GM12878 (cell line): ENCODE measurements at regions not wholly inside any gene's neighbourhood (a gene's known extent, or its start where the extent isn't known, plus 50 kb on each side); places are given as distances from the start of the nearest gene placed in this dataset.

Source experiments
- CBX5 ChIP-seq: sonication (generic); IDR thresholded peaks from 2 replicates; pipeline ENCODE4 v1.6.1; 2016; ENCODE audit warnings: low read depth, moderate library complexity, mild to moderate bottlenecking, inconsistent platforms
- CHD1 ChIP-seq: IDR thresholded peaks from 2 replicates; pipeline ENCODE4 v1.6.1; 2012; ENCODE audit warnings: low read depth, low read length, improper control_type of control experiment
- DPF2 ChIP-seq: fragments of 450-650 bp; IDR thresholded peaks from 2 replicates; pipeline ENCODE4 v1.6.1; 2017; ENCODE audit warnings: mild to moderate bottlenecking
- ETV6 ChIP-seq, 2 experiments: fragments of 450-650 bp in 1 of 2; IDR thresholded peaks in 1 of 2; conservative IDR thresholded peaks in 1 of 2; 2 replicates each; pipeline ENCODE4 v1.6.1; 2014; ENCODE audit warnings: antibody characterized with exemption in 1 of 2, borderline replicate concordance in 1 of 2, low read depth in 1 of 2, mild to moderate bottlenecking in 1 of 2, moderate library complexity in 1 of 2
- FOS ChIP-seq: IDR thresholded peaks from 3 replicates; pipeline ENCODE4 v1.6.1; 2011; ENCODE audit warnings: borderline replicate concordance; ENCODE audit not compliant: insufficient read length; ENCODE audit errors: extremely low read depth
- JUND ChIP-seq: IDR thresholded peaks from 2 replicates; pipeline ENCODE4 v1.6.1; 2012; ENCODE audit warnings: low read depth, mild to moderate bottlenecking, low read length, improper control_type of control experiment, moderate library complexity
- NFYB ChIP-seq: IDR thresholded peaks from 2 replicates; pipeline ENCODE4 v1.6.1; 2011; ENCODE audit warnings: low read depth, mild to moderate bottlenecking, low read length, improper control_type of control experiment, moderate library complexity; ENCODE audit not compliant: insufficient read depth
- POLR2A ChIP-seq: IDR thresholded peaks from 2 replicates; pipeline ENCODE4 v1.6.1; 2011; ENCODE audit warnings: low read depth, mild to moderate bottlenecking, low read length
- POLR2AphosphoS2 ChIP-seq: IDR thresholded peaks from 2 replicates; pipeline ENCODE4 v1.6.1; 2011; ENCODE audit warnings: low read depth, mild to moderate bottlenecking, low read length, improper control_type of control experiment, moderate library complexity
- POLR2AphosphoS5 ChIP-seq: IDR thresholded peaks from 2 replicates; pipeline ENCODE4 v1.6.1; 2011; ENCODE audit warnings: mild to moderate bottlenecking, low read length, inconsistent platforms
- SMAD5 ChIP-seq: IDR thresholded peaks from 2 replicates; pipeline ENCODE4 v1.6.1; 2016; ENCODE audit warnings: antibody characterized with exemption, low read depth
- STAT1 ChIP-seq: fragments of 450-650 bp; conservative IDR thresholded peaks from 2 replicates; pipeline ENCODE4 v1.6.1; 2014; ENCODE audit warnings: antibody characterized with exemption, mild to moderate bottlenecking
- TBL1XR1 ChIP-seq: IDR thresholded peaks from 2 replicates; pipeline ENCODE4 v1.6.1; 2012; ENCODE audit warnings: low read depth, low read length, improper control_type of control experiment
- TCF7 ChIP-seq: IDR thresholded peaks from 2 replicates; pipeline ENCODE4 v1.6.1; 2014; ENCODE audit warnings: antibody characterized with exemption, borderline replicate concordance
- ZBED1 ChIP-seq: IDR thresholded peaks from 2 replicates; pipeline ENCODE4 v1.6.1; 2016; ENCODE audit warnings: borderline replicate concordance
- ZNF217 ChIP-seq: fragments of 450-650 bp; IDR thresholded peaks from 2 replicates; pipeline ENCODE4 v1.6.1; 2017; ENCODE audit warnings: antibody characterized with exemption, mild to moderate bottlenecking
- ZNF384 ChIP-seq: IDR thresholded peaks from 2 replicates; pipeline ENCODE4 v1.6.1; 2012; ENCODE audit warnings: low read depth, mild to moderate bottlenecking, low read length, improper control_type of control experiment, borderline replicate concordance
- TF ChIP-seq, protein P1 (sequence below): IDR thresholded peaks from 2 replicates; pipeline ENCODE4 v1.6.1; 2012; ENCODE audit warnings: low read length, inconsistent platforms
- TF ChIP-seq, protein P2 (sequence below), 3 experiments: IDR thresholded peaks in 2 of 3; conservative IDR thresholded peaks in 1 of 3; 2 replicates each; pipeline ENCODE4 v1.5.1; 2011; ENCODE audit warnings: low read depth in 3 of 3, low read length in 3 of 3, mild to moderate bottlenecking in 3 of 3, control low read depth in 2 of 3, moderate library complexity in 2 of 3, inconsistent platforms in 1 of 3, mixed read lengths in 1 of 3; ENCODE audit not compliant: control insufficient read depth in 2 of 3, insufficient read depth in 1 of 3; ENCODE audit errors: extremely low read depth in 1 of 3
- TF ChIP-seq, protein P3 (sequence below): fragments of 450-650 bp; IDR thresholded peaks from 2 replicates; pipeline ENCODE4 v1.6.1; 2017; ENCODE audit warnings: mild to moderate bottlenecking, moderate library complexity

DNA sequence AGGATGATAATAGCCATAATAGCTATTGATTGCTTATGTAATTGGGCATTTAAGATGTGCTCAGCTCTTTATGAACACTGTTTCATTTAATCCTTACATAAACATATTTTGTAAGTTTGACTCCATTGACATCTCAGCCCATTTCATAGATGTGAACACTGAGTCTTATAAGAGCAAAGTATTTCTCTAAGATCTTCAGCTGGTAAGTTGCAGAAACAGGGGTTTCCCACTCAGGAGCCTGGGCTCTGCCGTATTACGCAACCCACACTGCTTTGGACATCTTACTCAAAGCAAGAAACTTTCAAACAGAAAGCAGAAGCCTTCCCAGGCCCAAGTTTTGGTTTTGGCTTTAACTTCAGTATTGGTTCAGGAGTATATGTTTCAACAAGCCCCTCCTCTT lies 705.1 kb downstream of the MED13L start (continued):
- TF ChIP-seq NFYB = no peak
- TF ChIP-seq ZNF217 = peak; percentile 69; the same call in 1 of the 2 replicates
- TF ChIP-seq DPF2 = 0 out of 2 replicates have a peak, but pooled peaks have one; percentile 32
- TF ChIP-seq, protein P1, sequence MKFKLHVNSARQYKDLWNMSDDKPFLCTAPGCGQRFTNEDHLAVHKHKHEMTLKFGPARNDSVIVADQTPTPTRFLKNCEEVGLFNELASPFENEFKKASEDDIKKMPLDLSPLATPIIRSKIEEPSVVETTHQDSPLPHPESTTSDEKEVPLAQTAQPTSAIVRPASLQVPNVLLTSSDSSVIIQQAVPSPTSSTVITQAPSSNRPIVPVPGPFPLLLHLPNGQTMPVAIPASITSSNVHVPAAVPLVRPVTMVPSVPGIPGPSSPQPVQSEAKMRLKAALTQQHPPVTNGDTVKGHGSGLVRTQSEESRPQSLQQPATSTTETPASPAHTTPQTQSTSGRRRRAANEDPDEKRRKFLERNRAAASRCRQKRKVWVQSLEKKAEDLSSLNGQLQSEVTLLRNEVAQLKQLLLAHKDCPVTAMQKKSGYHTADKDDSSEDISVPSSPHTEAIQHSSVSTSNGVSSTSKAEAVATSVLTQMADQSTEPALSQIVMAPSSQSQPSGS = peak; percentile 74
- TF ChIP-seq, protein P2, sequence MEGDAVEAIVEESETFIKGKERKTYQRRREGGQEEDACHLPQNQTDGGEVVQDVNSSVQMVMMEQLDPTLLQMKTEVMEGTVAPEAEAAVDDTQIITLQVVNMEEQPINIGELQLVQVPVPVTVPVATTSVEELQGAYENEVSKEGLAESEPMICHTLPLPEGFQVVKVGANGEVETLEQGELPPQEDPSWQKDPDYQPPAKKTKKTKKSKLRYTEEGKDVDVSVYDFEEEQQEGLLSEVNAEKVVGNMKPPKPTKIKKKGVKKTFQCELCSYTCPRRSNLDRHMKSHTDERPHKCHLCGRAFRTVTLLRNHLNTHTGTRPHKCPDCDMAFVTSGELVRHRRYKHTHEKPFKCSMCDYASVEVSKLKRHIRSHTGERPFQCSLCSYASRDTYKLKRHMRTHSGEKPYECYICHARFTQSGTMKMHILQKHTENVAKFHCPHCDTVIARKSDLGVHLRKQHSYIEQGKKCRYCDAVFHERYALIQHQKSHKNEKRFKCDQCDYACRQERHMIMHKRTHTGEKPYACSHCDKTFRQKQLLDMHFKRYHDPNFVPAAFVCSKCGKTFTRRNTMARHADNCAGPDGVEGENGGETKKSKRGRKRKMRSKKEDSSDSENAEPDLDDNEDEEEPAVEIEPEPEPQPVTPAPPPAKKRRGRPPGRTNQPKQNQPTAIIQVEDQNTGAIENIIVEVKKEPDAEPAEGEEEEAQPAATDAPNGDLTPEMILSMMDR (IDR thresholded peaks at IDR 0.05 in 2 of 3, conservative IDR thresholded peaks at IDR 0.05 in 1 of 3; ENCODE audit: control insufficient read depth in 2 of 3, extremely low read depth in 1 of 3, insufficient read depth in 1 of 3, low read depth in 3 of 3, low read length in 3 of 3) = no peak
- no peak for TF ChIP-seq FOS
- no peak for TF ChIP-seq POLR2A
- no peak for TF ChIP-seq TCF7
- TF ChIP-seq JUND = 0 out of 2 replicates have a peak, but pooled peaks have one; percentile 37
- TF ChIP-seq SMAD5 = no peak
- 0 out of 2 replicates have a peak, but pooled peaks have one; percentile 62 for TF ChIP-seq CBX5
- TF ChIP-seq POLR2AphosphoS2 = no peak
- no peak for TF ChIP-seq CHD1
- peak in 1 of 2 experiments; percentile 72; a peak in 1 of 4 replicates for TF ChIP-seq ETV6 (conservative IDR thresholded peaks at IDR 0.05 in 1 of 2, IDR thresholded peaks at IDR 0.05 in 1 of 2; ENCODE audit: borderline replicate concordance in 1 of 2, low read depth in 1 of 2)
- no peak for TF ChIP-seq STAT1
- TF ChIP-seq TBL1XR1 = no peak
- TF ChIP-seq ZNF384 = no peak
- TF ChIP-seq ZBED1 = no peak
- TF ChIP-seq POLR2AphosphoS5 = no peak
- TF ChIP-seq, protein P3, sequence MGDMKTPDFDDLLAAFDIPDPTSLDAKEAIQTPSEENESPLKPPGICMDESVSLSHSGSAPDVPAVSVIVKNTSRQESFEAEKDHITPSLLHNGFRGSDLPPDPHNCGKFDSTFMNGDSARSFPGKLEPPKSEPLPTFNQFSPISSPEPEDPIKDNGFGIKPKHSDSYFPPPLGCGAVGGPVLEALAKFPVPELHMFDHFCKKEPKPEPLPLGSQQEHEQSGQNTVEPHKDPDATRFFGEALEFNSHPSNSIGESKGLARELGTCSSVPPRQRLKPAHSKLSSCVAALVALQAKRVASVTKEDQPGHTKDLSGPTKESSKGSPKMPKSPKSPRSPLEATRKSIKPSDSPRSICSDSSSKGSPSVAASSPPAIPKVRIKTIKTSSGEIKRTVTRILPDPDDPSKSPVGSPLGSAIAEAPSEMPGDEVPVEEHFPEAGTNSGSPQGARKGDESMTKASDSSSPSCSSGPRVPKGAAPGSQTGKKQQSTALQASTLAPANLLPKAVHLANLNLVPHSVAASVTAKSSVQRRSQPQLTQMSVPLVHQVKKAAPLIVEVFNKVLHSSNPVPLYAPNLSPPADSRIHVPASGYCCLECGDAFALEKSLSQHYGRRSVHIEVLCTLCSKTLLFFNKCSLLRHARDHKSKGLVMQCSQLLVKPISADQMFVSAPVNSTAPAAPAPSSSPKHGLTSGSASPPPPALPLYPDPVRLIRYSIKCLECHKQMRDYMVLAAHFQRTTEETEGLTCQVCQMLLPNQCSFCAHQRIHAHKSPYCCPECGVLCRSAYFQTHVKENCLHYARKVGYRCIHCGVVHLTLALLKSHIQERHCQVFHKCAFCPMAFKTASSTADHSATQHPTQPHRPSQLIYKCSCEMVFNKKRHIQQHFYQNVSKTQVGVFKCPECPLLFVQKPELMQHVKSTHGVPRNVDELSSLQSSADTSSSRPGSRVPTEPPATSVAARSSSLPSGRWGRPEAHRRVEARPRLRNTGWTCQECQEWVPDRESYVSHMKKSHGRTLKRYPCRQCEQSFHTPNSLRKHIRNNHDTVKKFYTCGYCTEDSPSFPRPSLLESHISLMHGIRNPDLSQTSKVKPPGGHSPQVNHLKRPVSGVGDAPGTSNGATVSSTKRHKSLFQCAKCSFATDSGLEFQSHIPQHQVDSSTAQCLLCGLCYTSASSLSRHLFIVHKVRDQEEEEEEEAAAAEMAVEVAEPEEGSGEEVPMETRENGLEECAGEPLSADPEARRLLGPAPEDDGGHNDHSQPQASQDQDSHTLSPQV = no peak
